Activated CD4-positive, alpha-beta T cell treated with anti-CD3 and anti-CD28 coated beads, Interleukin-2, Interleukin-6, amounts not matched to agents 100 ng/mL and 50 ng/mL, durations not matched to agents 16 hours and 8 hours (primary cell): ENCODE measurements at regions not wholly inside any gene's neighbourhood (a gene's known extent, or its start where the extent isn't known, plus 50 kb on each side); places are given as distances from the start of the nearest gene placed in this dataset.

Source experiments
- DNase-seq: peaks from one replicate; pipeline ENCODE4 v3.0.0-alpha.2; 2020

GRCh38 chr1:177392336-177392735 is 221.6 kb downstream of the BRINP2 start:
- no peak for DNase-seq

GRCh38 chr1:177385760-177386698 is 215.3 kb downstream of the BRINP2 start:
- peak; percentile 1 for DNase-seq

- DNase-seq = no peak
Observed at GRCh38 chr1:177384461-177384860, 213.7 kb downstream of the BRINP2 start.

GRCh38 chr1:177383715-177384114 is 213.0 kb downstream of the BRINP2 start:
- DNase-seq = peak; percentile 12

DNA sequence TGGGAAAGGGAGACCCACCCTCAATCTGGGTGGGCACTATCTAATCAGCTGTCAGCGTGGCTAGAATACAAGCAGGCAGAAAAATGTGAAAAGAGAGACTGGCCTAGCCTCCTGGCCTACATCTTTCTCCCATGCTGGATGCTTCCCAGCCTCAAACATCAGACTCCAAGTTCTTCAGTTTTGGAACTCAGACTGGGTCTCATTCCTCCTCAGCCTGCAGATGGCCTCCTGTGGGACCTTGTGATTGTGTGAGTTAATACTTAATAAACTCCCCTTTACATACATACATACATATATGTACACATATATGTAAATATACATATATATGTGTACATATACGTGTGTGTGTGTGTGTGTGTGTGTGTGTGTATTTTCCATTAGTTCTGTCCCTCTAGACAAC is 207.1 kb downstream of the BRINP2 start:
- DNase-seq = no peak

GRCh38 chr1:177368255-177368654 is 197.5 kb downstream of the BRINP2 start:
- DNase-seq = no peak

GRCh38 chr1:177366091-177366490 is 195.3 kb downstream of the BRINP2 start:
- DNase-seq = no peak

DNA sequence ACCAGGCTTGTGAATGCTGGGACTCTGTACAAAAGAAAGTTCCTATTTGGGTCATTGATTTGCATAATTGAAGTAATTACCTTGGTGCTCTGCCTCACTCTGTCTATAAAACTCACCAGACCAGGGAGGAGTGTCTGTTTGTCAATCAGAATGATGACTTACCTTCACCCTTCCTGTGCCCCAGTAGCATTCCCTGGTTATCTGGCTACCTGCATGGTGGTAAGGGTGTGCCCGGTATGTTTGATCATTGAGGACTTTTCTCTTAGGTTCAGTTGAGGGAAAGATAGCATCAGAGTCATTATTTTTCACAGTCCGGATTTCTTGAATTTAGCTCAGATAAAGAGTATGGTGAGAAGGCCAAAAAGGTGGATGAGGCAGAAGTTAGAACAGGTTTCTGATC is 190.0 kb downstream of the BRINP2 start:
- DNase-seq = no peak

GRCh38 chr1:177356674-177357435 is 186.1 kb downstream of the BRINP2 start:
- no peak for DNase-seq

- DNase-seq = peak; percentile 1
Observed at GRCh38 chr1:177355575-177355974, 184.8 kb downstream of the BRINP2 start.

DNA sequence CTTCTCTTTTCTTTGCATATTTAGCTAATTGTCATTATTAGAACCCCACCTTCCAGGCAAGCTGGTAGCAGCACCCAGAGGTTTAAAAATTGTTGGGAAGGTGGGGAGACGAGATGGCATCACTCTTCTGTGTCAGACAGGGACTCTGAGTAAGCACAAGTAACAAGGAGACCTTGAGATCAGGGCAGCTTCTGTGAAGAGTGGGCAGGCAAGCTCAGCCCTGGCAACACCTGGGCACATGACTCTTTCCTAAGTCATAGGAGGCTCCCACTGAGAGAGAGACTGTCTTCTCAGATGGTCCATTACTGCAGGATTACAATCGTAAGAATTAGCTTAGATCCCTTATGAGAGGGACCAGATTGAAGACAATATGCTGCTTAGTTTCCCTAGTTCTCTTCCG is 183.5 kb downstream of the BRINP2 start:
- DNase-seq = no peak

DNA sequence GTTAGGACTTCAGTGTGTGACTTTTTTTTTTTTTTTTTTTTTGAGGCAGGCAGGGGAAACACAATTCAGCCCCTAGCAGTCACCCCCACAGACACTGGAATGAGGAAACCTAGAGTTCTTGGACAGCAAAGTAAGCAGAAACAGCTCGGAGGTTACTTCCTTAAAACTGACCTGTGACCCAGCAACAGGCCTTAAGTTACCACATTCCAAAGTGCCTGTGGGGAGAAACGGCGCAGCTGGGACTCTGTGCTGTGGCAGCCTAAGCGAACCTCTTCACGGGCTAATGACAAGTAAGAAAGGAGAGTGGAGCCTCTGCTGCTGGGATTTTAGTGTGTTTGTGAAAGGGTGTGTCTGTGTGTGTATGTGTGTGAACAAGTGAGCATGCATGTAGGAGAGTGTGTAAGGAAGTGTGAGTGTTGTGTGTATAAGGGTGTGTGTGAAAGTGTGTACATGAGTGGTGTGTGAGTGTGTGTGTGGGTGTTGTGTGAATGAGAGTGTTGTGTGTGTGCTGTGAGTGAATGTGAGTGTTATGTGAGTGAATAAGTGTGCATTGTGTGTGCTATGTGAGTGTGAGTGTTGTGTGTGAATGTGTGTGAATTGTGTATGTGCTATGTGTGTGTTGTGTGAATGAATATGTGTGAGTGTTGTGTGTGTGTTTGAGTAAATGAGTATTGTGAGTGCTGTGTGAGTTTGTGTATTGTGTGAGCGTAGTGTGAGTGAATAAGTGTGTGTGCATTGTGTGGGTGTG is 180.8 kb downstream of the BRINP2 start:
- DNase-seq = no peak

- no peak for DNase-seq
Observed at GRCh38 chr1:177346790-177347359, 176.1 kb downstream of the BRINP2 start.

DNA sequence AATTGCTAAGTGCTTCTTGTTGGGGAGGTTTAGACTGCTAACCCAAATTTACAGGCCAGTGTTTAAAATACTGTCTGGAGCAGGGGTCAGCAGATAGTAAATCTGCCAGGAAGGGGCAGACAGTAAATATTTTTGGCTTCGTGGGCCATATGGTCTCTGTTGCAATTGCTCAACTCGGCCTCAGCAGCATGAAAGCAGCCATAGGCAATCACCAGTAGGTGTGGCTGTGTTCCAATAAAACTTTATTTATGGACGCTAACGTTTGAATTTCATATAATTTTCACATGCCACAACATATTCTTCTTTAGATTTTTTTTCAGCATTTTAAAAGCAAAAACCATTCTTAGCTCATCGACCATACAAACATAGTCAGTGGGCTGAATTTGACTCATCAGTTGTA is 172.7 kb downstream of the BRINP2 start:
- DNase-seq = no peak

GRCh38 chr1:177341773-177342172 is 171.0 kb downstream of the BRINP2 start:
- no peak for DNase-seq

DNA sequence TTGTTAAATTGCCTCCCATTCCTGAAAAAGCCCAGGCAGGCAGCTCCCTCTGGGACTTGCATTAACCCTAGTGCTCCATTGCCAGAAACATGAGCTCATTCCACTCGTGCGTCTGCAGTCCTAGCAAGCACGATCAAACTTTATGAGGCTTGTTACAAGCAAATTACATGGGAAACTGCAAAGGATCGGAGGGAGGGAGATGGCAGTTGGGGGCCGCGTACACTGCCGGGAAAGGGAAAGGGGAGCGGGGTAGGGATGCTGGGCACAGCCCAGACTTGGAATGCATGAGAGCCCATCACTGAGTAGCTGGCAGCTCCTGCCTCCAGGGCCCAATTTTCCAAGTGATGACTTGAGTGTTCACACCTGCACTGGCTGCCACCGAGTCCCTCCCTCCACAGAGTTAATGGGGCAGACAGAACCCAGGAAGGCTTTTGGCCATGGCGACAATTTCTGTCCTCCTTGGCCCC is 169.9 kb downstream of the BRINP2 start:
- DNase-seq = no peak

DNA sequence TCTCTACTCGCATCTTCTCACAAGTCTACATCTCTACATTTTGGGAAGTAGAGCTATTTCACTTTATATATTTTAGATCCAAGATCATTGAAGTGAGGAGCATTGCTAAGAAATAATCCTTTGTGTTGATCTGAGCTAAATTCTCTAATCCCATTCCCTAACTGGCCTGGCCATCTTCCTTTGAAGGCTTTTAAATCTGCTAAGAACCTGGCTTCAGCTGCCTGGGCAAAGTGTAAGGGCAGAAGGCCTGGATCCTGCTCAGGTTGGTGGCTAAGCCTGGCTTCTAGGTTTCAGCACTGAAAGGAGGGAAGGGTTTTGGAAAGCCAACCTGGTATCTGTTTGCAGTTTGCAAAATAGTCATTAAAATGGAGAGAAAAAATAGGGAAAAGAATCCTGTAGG is 167.6 kb downstream of the BRINP2 start:
- DNase-seq = no peak

DNA sequence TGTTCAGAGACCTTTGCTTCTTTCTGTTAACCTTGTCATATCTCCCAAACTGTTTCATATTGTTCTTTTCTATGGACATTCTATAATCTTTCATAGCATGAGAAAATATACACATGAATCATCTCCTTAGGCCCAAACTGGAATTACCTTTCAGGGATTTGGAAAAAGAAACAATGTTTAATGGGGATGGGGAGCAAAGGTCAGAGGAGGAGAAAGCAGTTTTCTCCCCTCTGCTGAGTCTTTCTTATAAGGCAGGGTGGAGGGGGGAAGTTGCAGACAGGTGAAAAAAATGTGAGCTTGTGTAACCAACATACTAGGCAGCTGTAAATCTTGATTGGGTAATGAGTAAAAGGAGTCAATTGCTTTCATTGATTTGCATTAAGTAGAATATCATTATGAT is 164.1 kb downstream of the BRINP2 start:
- no peak for DNase-seq

GRCh38 chr1:177333936-177334595 is 163.3 kb downstream of the BRINP2 start:
- DNase-seq = no peak
